ENCODE measurements at regions not wholly inside any gene's neighbourhood (a gene's known extent, or its start where the extent isn't known, plus 50 kb on each side); places are given as distances from the start of the nearest gene placed in this dataset.

GRCh38 chrX:79243691-79244090, 99.2 kb downstream of the GPR174 start:
- no peak overlapping the region for H3K27ac ChIP-seq (ENCODE audit: insufficient read depth, low read length, poor library complexity, severe bottlenecking)
- no peaks in the 10 kb centered on the region for H3K36me3 ChIP-seq (ENCODE audit: control insufficient read depth, insufficient read depth, low read length)
- H3K27me3 ChIP-seq (replicated peaks; ENCODE audit: control insufficient read depth, insufficient read depth, low read length, poor library complexity, severe bottlenecking), result no peaks in the 10 kb centered on the region
- H3K9me3 ChIP-seq (ENCODE audit: control insufficient read depth, low read length), result no peaks in the 10 kb centered on the region
- no peak for DNase-seq
- H3K4me1 ChIP-seq (ENCODE audit: control insufficient read depth, insufficient read depth, low read length, poor library complexity, severe bottlenecking), result no peaks in the 10 kb centered on the region
- no peak overlapping the region for H3K4me3 ChIP-seq (ENCODE audit: insufficient read depth, low read depth, low read length, poor library complexity, severe bottlenecking)

DNA sequence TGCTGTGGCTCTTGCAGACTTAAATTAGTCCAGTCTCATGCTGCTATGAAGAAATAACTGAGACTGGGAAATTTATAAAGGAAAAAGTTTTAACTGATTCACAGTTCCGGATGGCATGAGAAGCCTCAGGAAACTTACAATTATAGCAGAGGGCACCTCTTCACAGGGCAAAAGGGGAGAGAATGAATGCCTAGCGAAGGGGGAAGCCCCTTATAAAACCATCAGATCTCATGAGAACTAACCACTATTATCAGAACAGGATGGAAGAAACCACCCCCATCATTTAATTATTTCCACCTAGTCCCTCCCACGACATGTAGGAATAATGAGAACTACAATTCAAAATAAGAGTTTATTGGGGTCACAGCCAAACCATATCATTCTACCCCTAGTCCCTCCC, 91.4 kb downstream of the GPR174 start:
- Histone ChIP-seq H3K36me3 (ENCODE audit: control insufficient read depth, insufficient read depth, low read length) (no peaks in the 10 kb centered on the region), H3K27me3 (replicated peaks; ENCODE audit: control insufficient read depth, insufficient read depth, low read length, poor library complexity, severe bottlenecking) (no peaks in the 10 kb centered on the region), H3K4me3 (ENCODE audit: insufficient read depth, low read depth, low read length, poor library complexity, severe bottlenecking) (no peak overlapping the region), H3K4me1 (ENCODE audit: control insufficient read depth, insufficient read depth, low read length, poor library complexity, severe bottlenecking) (no peaks in the 10 kb centered on the region), H3K9me3 (ENCODE audit: control insufficient read depth, low read length) (no peaks in the 10 kb centered on the region), H3K27ac (ENCODE audit: insufficient read depth, low read length, poor library complexity, severe bottlenecking) (no peak overlapping the region)
- DNase-seq, result no peak

- H3K4me1 ChIP-seq (ENCODE audit: control insufficient read depth, insufficient read depth, low read length, poor library complexity, severe bottlenecking), result no peaks in the 10 kb centered on the region
- no peak overlapping the region for H3K4me3 ChIP-seq (ENCODE audit: insufficient read depth, low read depth, low read length, poor library complexity, severe bottlenecking)
- H3K27ac ChIP-seq (ENCODE audit: insufficient read depth, low read length, poor library complexity, severe bottlenecking), result no peak overlapping the region
- DNase-seq, result no peak
- H3K27me3 ChIP-seq (replicated peaks; ENCODE audit: control insufficient read depth, insufficient read depth, low read length, poor library complexity, severe bottlenecking), result no peaks in the 10 kb centered on the region
- no peaks in the 10 kb centered on the region for H3K36me3 ChIP-seq (ENCODE audit: control insufficient read depth, insufficient read depth, low read length)
- no peaks in the 10 kb centered on the region for H3K9me3 ChIP-seq (ENCODE audit: control insufficient read depth, low read length)
Measured at GRCh38 chrX:79231662-79232061, 87.2 kb downstream of the GPR174 start.
